OCI-LY3 (cell line): ENCODE measurements at regions not wholly inside any gene's neighbourhood (a gene's known extent, or its start where the extent isn't known, plus 50 kb on each side); places are given as distances from the start of the nearest gene placed in this dataset.

Experiments
- EZH2phosphoT487 ChIP-seq: fragments of 200-600 bp; shearing (Covaris generic); IDR thresholded peaks from 2 replicates; pipeline ENCODE4 v1.6.1; 2018; ENCODE audit warnings: antibody characterized with exemption, mixed run types, low read depth
- TF ChIP-seq, protein P1 (sequence below): fragments of 200-600, 300-600 bp; sonication (generic); IDR thresholded peaks from 2 replicates; pipeline ENCODE4 v1.5.1; 2014; ENCODE audit warnings: antibody characterized with exemption, low read length, low read depth

DNA sequence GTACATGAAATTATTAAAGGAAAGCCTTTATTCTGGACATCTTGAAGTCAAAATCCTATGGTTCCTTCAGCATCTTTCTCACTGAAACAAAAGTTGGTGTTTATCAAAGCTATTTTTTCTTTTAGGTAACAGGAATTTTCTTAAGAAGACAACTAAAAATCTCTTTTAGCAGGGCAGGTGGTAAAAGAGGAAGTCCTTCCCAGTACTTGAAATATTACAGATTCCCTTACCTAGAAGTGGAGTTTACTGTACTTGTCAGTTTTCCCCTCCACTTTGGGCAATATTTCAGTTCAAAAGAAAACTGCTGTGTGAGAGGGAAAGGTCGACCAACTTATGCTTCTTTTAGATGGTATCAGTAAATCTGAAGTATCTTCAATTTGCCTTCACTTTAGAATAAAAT lies 64.3 kb upstream of the TDRD3 start:
- TF ChIP-seq, protein P1, sequence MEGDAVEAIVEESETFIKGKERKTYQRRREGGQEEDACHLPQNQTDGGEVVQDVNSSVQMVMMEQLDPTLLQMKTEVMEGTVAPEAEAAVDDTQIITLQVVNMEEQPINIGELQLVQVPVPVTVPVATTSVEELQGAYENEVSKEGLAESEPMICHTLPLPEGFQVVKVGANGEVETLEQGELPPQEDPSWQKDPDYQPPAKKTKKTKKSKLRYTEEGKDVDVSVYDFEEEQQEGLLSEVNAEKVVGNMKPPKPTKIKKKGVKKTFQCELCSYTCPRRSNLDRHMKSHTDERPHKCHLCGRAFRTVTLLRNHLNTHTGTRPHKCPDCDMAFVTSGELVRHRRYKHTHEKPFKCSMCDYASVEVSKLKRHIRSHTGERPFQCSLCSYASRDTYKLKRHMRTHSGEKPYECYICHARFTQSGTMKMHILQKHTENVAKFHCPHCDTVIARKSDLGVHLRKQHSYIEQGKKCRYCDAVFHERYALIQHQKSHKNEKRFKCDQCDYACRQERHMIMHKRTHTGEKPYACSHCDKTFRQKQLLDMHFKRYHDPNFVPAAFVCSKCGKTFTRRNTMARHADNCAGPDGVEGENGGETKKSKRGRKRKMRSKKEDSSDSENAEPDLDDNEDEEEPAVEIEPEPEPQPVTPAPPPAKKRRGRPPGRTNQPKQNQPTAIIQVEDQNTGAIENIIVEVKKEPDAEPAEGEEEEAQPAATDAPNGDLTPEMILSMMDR = no peak
- no peak for TF ChIP-seq EZH2phosphoT487
